Activated T-cell treated with anti-CD3 and anti-CD28 coated beads for 48 hours (primary cell): ENCODE measurements at regions not wholly inside any gene's neighbourhood (a gene's known extent, or its start where the extent isn't known, plus 50 kb on each side); places are given as distances from the start of the nearest gene placed in this dataset.

Experiments
- DNase-seq: peaks from one replicate; pipeline ENCODE4 v3.0.0-alpha.2; 2020; ENCODE audit warnings: low read depth

DNA sequence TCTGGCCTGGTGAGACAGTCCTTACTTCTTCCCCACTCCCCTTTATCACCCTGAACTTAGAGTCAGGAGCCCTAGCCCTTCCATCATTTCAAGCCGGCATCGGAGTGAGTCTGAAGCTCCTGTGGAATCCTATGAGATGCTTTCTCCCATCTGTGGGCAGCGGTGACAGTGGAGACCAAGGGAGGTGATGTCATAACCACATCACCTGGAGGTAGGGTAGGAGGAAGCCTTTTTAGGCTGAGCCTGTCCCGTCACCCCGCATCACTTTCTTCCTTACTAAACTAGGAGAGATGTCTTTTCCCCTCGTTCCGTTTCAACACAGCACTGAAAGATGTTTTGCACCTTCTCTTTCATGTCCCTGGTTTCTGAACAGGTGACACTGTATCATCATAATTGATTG lies 124.1 kb upstream of the WWC1 start:
- no peak for DNase-seq

GRCh38 chr5:168168978-168169698 lies 122.3 kb upstream of the WWC1 start:
- DNase-seq = no peak

GRCh38 chr5:168169791-168170190 lies 121.7 kb upstream of the WWC1 start:
- DNase-seq = no peak

GRCh38 chr5:168171901-168172759 lies 119.3 kb upstream of the WWC1 start:
- no peak for DNase-seq

DNA sequence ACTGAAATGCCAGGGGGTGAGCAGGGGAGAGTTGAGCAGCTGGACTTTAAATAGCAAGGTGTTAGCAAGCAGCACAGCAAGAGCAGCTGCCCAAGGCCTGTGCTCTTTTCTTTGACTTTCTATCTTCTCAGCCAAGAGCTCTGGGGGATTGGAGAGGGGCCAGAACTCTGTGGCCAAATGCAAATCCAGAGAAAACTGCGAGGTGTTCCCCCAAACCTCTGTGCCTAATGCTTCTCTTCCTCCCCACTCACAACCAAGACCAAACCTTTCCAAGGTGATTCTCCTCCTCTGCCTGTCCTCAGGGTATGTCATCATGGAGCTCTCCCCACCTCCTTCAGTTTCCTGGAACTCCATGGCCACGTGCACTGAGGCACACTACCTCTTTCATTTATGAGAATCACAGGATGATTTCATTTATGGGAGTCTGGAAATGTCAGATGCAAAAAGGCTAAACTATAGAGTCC lies 118.7 kb upstream of the WWC1 start:
- DNase-seq = no peak

DNA sequence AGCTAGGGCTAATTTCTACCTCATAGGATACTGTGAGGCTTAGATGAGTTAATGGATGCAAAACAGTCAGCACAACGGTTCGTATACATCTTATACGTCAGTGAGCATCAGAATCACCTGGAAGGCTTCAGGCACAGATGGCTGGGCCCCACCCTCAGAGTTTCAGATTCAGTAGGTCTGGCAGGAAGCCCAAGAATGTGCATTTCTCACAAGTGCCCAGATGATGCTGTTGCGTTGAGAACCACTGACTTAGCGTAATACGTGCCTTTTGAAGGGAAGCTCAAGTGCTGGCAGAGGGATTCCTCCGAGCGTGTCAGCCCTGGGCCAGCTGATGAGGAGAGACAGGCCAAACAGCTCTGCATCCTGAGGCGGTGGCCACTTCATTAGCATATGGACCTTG lies 117.1 kb upstream of the WWC1 start:
- DNase-seq = no peak

DNA sequence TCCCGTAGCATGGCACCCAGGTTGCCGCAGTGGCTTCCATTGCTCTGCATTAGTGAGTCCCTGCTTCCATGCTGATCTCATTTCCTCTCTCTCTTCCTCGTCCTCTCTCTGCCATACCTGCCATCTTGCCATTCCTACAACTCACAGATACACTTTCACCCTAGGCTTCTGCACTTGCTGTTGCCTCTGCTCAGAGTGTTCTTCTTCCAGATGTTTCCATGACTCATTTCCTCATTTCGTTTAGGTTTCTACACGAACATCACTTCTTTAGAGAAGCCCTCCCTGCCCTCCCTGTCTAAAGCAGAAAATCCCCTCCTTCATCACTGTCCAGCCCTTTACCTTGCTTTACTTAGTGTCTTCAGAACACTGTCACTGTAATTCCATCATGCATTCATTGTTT lies 115.2 kb upstream of the WWC1 start:
- no peak for DNase-seq

DNA sequence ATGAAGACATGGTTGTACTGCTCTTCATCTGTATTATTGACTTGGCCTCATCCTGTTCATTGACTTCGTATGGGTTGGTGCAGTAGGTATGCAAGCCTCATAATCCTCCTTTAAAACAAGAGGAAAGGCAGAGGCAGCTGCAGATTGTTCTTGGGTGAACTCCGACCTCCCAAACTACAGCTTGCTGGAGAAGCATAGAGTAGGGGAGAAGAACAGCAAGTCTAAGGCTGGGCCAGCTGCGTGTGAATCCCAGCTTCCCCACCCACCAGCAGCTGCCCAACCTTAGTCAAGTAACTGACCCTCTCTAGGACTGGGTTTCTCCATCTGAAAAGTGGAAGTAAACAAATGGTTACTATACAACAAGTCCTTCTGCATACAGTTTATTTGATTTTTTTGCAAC lies 114.5 kb upstream of the WWC1 start:
- no peak for DNase-seq

DNA sequence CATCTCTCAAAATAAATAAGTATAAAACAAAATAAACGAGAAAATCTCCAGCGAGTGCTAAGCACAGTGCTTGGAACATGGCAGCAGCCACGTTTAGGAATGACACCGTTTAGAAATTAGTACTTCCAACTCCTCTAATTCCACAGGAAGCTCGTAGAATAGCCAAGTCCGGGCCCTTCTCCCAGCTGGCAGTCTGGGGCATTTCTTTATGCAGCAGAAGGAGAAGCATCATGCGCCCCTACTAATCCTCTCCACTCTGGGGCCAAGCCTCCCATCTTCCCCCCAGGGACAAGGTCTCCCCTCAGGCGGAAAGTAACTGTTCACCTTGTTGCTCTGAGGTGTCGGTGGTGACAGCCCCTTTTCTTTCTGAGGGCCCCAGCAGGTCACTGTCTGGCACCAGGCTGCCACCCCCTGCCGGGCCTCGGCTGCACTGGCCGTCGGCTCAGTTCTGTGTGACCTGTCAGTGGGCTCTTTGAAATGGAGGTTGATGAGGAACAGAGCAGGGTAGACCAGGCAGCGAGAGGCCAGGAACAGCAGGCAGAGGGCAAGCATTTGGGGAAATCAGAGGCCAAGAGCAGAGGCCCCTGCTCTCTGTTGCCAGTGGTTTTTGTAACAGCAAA lies 113.5 kb upstream of the WWC1 start:
- DNase-seq = no peak

DNA sequence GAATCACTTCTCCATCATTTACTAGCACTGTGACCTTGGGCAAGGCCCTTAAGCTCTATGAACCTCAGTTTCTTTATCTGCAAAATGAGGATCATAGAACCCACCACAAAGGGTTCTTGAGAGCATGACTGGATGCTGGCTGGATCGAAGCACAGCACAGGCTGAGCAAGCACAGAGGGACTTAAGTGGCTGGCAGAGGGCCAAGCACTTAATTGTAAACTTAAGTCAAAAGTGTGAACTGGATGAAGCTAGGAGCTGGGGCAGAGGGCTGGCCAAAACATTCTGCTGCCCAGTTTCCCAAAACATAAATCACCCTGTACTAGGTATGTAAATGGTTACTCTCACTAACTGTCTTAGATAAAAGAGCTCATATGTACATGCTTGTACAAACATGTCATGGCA lies 112.3 kb upstream of the WWC1 start:
- DNase-seq = no peak

DNA sequence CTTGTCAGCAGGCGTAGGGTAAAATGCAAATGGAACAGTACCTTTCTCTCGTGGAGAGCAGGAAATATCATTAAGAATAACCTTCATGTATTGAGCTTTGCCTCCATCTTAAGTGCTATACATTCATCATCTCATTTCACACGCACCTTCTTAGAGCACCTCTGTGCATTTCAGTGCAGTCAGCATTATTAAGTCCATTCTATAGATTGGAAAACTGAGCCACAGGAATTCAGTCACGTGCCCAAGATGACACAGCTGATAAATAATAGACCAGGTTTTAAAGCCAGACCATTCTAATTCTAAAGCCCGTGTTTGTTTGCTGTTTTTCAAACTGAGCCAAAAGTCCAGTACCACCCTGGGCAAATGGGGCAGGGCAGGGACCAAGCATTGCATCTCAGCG lies 109.2 kb upstream of the WWC1 start:
- DNase-seq = no peak

- no peak for DNase-seq
These were observed 107.3 kb upstream of the WWC1 start for GRCh38 chr5:168184103-168184502.

- no peak for DNase-seq
These were observed 105.0 kb upstream of the WWC1 start for GRCh38 chr5:168186289-168187074.

DNA sequence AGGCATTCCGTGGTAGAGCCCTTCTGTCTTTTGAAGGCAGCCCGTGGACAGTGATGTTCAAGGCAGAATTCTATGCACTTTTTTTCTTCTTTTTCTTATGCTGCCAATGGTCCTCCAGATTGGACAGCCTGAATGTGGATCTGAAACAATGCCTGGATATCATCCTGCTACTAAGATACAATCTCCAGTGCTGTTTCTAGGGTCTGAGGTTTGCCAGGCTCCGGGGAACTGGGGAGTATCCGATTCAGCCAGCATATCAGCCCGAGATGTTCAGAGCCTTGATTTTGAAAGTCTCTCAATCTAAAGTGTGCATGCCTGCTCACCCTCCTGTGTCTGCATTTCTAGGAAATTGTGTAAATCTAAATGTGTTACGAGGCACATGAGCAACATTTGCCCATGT lies 103.8 kb upstream of the WWC1 start:
- no peak for DNase-seq

DNA sequence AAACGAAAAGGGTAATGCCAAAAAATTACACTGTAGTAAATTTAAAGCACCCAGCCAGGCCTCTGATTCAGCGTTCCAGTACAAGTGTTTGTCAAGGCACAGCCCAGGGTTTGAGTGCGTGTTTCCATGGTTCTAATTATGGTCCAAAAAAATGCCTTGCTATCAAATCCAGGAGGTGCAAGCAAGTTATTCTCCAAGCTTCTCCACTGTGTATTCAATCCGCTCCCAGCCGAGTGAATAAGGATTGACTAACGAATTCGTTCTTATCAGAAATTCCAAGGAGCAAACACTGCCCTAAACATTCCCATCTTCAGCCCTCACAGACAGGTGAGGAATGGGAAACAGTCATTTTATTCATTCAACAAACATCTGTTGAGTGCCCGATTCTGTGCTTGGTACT lies 103.3 kb upstream of the WWC1 start:
- DNase-seq = no peak

DNA sequence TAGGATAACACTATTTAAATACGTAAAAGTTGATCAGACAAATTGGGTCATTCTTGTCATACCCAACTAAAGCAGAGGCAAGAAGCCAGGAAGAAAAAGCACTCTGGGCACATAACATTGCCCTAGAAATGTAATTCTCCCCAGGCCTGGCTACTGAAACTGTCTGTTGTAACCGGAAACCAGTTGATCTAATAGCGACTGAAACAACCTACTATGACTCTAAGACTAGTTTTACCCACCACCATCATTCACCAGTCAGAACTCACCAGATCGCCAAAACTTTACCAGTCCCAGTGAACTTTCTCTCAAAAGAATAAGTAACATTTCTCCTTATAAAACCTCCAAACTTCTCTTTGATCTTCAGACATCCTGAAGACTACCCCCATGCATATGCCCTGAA lies 99.3 kb upstream of the WWC1 start:
- no peak for DNase-seq

- no peak for DNase-seq
These were observed 97.8 kb upstream of the WWC1 start for GRCh38 chr5:168193493-168194250.

GRCh38 chr5:168195110-168195509 lies 96.3 kb upstream of the WWC1 start:
- no peak for DNase-seq

- no peak for DNase-seq
These were observed 93.1 kb upstream of the WWC1 start for GRCh38 chr5:168198359-168198758.

- no peak for DNase-seq
These were observed 88.4 kb upstream of the WWC1 start for GRCh38 chr5:168202996-168203395.

DNA sequence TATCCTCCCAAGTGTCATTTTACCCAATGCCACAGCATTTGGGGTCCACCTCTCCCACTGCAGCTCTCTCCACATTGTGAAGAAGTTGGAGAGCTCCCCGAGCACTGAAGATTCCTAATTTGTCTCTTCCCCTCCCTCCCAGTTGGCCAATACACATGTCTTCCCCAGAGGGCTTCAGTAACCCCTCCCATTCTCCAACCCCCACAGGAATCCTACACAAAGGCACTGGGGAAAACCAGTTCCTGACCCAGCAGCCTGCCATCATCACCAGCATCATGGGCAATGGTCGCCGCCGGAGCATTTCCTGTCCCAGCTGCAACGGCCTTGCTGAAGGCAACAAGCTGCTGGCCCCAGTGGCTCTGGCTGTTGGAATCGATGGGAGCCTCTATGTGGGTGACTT lies 87.3 kb upstream of the WWC1 start:
- DNase-seq = no peak
